Ammon's horn (tissue), 1 donor: ENCODE measurements at regions not wholly inside any gene's neighbourhood (a gene's known extent, or its start where the extent isn't known, plus 50 kb on each side); places are given as distances from the start of the nearest gene placed in this dataset.

Source experiments
- DNase-seq: peaks from one replicate; pipeline ENCODE4 v3.0.0-alpha.2; 2016; ENCODE audit warnings: low spot score

GRCh38 chr2:145595296-145595695 lies 1075.4 kb upstream of the ZEB2 start:
- no peak for DNase-seq

- DNase-seq, result no peak
Measured at GRCh38 chr2:145593991-145594614, 1074.2 kb upstream of the ZEB2 start.

- DNase-seq, result no peak
Measured at GRCh38 chr2:145593280-145593679, 1073.4 kb upstream of the ZEB2 start.

- DNase-seq, result no peak
Measured at GRCh38 chr2:145592361-145592760, 1072.4 kb upstream of the ZEB2 start.

GRCh38 chr2:145591109-145591809 lies 1071.3 kb upstream of the ZEB2 start:
- no peak for DNase-seq

- no peak for DNase-seq
Measured at GRCh38 chr2:145587922-145588321, 1068.0 kb upstream of the ZEB2 start.

GRCh38 chr2:145584353-145584752 lies 1064.4 kb upstream of the ZEB2 start:
- no peak for DNase-seq

- no peak for DNase-seq
Measured at GRCh38 chr2:145573608-145574007, 1053.7 kb upstream of the ZEB2 start.

- DNase-seq, result no peak
Measured at GRCh38 chr2:145572238-145572637, 1052.3 kb upstream of the ZEB2 start.

GRCh38 chr2:145569108-145569507 lies 1049.2 kb upstream of the ZEB2 start:
- DNase-seq, result no peak

GRCh38 chr2:145563741-145564615 lies 1044.1 kb upstream of the ZEB2 start:
- no peak for DNase-seq

- DNase-seq, result no peak
Measured at GRCh38 chr2:145561152-145561551, 1041.2 kb upstream of the ZEB2 start.

GRCh38 chr2:145558617-145559350 lies 1038.9 kb upstream of the ZEB2 start:
- no peak for DNase-seq

- DNase-seq, result no peak
Measured at GRCh38 chr2:145555360-145555759, 1035.4 kb upstream of the ZEB2 start.

- no peak for DNase-seq
Measured at GRCh38 chr2:145551686-145552085, 1031.8 kb upstream of the ZEB2 start.

- no peak for DNase-seq
Measured at GRCh38 chr2:145548479-145548878, 1028.6 kb upstream of the ZEB2 start.

- DNase-seq, result no peak
Measured at GRCh38 chr2:145547620-145548019, 1027.7 kb upstream of the ZEB2 start.

- no peak for DNase-seq
Measured at GRCh38 chr2:145546091-145546490, 1026.2 kb upstream of the ZEB2 start.

GRCh38 chr2:145543856-145544255 lies 1023.9 kb upstream of the ZEB2 start:
- no peak for DNase-seq

GRCh38 chr2:145543155-145543554 lies 1023.2 kb upstream of the ZEB2 start:
- DNase-seq, result no peak

- no peak for DNase-seq
Measured at GRCh38 chr2:145541028-145541427, 1021.1 kb upstream of the ZEB2 start.

- no peak for DNase-seq
Measured at GRCh38 chr2:145538661-145539350, 1018.9 kb upstream of the ZEB2 start.
